C4-2B (cell line): ENCODE measurements at regions not wholly inside any gene's neighbourhood (a gene's known extent, or its start where the extent isn't known, plus 50 kb on each side); places are given as distances from the start of the nearest gene placed in this dataset.
"Not testable (repeated sequence)": the region's sequence is repeated elsewhere in the genome, so short reads cannot be mapped to it uniquely, and the experiment has no call there.

ENCODE experiments used
- CTCF ChIP-seq: fragments of 450-650 bp; conservative IDR thresholded peaks from 2 replicates; pipeline ENCODE4 v1.5.1; 2017; ENCODE audit warnings: mild to moderate bottlenecking
- ZFX ChIP-seq: fragments of 450-650 bp; IDR thresholded peaks from 2 replicates; pipeline ENCODE4 v1.6.1; 2017

- not testable (repeated sequence) for TF ChIP-seq CTCF, ZFX
Observed at GRCh38 chrX:90914816-90915215, 519.8 kb upstream of the PABPC5 start.
